GM19324 (cell line): ENCODE measurements at regions not wholly inside any gene's neighbourhood (a gene's known extent, or its start where the extent isn't known, plus 50 kb on each side); places are given as distances from the start of the nearest gene placed in this dataset.
"Not testable (repeated sequence)": the region's sequence is repeated elsewhere in the genome, so short reads cannot be mapped to it uniquely, and the experiment has no call there.

ENCODE experiments used
- ATAC-seq: cut with Tn5 transposase; IDR thresholded peaks from one replicate; pipeline ENCODE4 v1.9.1; 2021; ENCODE audit warnings: mild to moderate bottlenecking, moderate library complexity; ENCODE audit not compliant: unreplicated experiment, low FRiP score

- no peak for ATAC-seq
These were observed 554.4 kb downstream of the FBXO15 start for GRCh38 chr18:73593207-73593606.

DNA sequence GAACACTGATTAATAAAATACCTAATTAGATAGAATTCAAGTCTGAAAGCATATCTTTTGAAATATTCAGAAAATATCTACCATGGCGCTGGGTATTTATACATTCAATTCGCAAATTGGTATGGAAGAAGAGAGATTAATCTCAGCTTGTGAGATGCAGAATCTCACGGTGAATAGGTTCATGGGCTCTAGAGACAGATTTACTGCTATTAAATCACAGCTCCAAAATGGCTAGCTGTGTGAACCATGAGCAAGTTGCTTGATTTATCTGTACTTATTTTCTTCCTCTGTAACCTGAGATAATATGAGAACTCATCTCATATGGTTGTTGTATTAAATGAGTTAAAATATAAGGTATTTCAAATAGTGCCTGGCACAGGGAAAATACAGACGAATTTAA, 556.7 kb downstream of the FBXO15 start:
- no peak for ATAC-seq

DNA sequence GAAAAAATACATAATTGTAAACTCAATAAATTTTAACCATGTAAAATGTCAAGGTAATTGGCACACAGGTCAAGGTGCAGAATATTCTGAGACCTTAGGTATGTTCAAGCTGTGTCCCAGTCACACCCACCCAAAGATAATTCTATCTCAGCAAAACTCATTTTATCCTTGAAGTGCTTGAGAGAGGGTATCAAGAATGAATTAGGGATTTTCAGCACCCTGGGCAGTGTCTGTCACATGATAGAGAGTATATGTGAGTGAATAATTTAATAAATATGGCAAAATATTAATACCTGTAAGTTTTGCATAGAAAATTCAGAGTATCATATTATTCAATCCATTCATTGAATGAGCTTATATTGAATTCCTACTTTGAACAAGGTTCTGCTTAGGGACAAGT, 567.9 kb downstream of the FBXO15 start:
- ATAC-seq = no peak

DNA sequence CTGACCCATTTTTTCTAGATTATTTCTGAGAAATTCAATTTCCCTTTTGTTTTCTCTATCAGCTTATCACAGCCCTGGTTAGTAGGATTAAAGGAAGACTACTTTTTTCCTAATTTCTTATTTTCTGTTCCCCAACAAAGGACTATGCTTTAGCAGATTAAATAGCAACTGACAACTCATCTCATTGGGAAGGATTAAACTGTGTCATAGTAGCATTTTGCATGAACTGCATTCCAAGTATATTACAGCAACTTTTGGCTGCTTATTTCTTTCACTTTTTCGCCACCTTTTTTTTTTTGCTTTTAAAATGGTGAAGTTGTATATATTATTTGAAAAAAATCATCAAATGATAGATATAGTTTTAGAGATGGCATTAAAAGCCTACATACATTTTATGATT, 570.3 kb downstream of the FBXO15 start:
- ATAC-seq = no peak

DNA sequence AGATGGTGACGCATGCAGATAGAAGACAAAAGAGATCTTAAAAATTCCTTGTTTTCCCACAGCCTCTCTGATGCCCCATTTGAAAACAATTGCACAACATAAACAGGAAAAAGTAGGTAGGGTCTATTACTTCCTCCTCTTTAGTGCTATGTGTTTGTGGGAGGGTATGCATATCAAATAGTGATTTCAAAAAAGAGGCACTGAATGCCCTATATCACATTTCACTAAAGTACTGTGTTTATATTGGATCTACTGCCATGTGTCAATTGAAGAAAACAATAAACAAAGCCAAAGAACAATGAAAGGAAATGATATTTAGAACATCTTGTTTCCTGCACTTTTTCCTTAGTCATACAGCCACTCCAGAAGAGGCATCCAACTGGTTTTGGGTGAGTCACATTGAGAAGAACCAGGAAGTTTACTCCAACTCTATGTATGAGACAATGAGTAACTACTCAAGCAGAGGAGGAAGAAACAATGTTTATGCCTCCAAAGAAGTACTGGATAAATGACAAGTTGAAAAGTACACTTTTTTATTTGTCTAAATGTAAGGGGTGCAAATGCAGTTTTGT, 583.6 kb downstream of the FBXO15 start:
- ATAC-seq = no peak

GRCh38 chr18:73563345-73563744, 584.3 kb downstream of the FBXO15 start:
- no peak for ATAC-seq

GRCh38 chr18:73556904-73557303, 590.7 kb downstream of the FBXO15 start:
- ATAC-seq = no peak

DNA sequence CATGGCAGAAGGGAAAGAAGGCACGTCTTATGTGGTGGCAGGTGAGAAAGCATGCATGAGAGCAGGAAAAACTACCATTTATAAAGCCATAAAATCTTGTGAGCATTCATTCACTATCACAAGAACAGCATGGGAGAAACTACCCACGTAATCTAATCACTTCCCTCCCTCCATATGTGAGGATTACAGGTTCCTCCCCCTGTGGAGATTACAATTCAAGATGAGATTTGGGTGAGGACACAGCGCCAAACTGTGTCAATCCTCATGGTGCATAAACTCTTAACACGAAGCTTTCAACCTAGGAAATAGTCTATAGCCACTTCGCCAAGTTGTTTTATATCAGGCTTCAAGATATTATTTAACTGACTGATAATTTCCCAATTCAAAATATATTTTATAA, 595.5 kb downstream of the FBXO15 start:
- ATAC-seq = no peak

GRCh38 chr18:73551211-73551610, 596.4 kb downstream of the FBXO15 start:
- no peak for ATAC-seq

DNA sequence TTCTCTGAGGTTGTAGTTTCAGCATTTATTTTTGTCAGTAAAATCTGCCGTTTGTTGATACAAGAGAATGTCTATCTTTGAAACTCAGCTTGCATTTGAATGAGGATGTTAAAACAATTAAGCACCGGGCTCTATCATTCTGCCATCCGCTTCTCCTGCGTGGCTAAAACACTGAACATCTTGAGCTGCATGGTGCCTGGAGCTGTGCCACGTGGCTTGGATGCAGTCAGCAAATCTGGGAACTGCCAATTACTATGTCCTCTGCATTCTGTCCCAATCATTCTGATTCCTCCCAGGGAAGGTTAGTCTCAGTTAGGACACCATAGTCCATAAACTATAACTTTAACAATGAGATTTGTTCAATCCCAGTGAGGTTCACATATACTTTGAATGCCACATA, 598.4 kb downstream of the FBXO15 start:
- no peak for ATAC-seq

- ATAC-seq = no peak
These were observed 602.2 kb downstream of the FBXO15 start for GRCh38 chr18:73545472-73545871.

GRCh38 chr18:73544617-73545016, 603.0 kb downstream of the FBXO15 start:
- no peak for ATAC-seq

GRCh38 chr18:73544032-73544431, 603.6 kb downstream of the FBXO15 start:
- no peak for ATAC-seq

GRCh38 chr18:73535990-73536389, 611.6 kb downstream of the FBXO15 start:
- ATAC-seq = no peak

DNA sequence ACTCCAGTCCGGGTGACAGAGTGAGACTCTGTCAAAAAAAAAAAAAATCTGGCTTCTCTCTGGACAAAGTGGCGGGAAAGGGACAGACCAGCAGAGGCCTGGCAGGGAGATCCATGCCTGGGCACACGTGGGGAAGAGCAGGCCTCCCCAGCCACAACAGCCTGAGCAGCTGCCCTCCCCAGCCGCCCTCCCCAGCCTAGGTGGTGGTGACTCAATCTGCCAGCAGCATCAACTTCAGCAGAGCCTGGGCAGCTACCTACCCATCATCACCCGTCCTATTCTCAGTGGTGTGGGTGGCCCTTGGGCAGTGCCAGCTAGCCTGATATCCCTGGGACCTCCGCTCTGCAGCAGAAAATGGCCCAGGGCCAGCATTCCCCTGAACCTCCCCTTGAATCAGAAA, 612.4 kb downstream of the FBXO15 start:
- no peak for ATAC-seq

DNA sequence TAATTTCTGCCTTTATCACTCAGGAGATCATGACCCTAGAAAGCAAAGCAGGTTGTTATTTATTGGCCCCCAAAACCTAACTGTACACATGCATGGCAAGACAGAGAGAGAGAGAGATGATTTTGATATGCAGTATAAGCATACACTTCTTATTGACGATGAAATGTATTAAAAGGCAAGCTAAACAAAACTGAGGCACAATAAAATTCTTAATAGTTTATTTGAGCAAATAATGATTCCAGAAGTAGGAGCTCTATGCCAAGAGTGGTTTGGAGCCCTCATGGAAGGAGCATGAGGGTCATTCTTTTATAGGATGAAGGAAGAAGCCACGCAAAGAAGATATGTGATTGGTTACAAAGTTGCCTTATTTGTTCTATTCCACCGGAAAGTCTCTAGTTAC, 616.0 kb downstream of the FBXO15 start:
- ATAC-seq = no peak

DNA sequence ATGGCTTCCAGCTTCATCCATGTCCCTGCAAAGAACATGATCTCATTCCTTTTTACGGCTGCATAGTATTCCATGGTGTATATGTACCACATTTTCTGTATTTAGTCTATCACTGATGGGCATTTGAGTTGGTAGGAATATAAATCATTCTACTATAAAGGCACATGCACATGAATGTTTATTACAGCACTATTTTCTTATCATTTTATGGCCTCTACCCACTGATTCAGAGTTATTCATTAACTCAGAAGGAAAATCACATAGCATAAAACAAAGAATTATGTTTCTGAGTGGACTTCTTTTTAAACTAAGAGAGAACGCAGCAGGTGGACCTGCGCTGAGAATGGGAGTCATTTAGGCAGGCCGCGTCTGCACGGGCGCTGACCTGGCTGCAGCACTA, 619.6 kb downstream of the FBXO15 start:
- ATAC-seq = no peak

DNA sequence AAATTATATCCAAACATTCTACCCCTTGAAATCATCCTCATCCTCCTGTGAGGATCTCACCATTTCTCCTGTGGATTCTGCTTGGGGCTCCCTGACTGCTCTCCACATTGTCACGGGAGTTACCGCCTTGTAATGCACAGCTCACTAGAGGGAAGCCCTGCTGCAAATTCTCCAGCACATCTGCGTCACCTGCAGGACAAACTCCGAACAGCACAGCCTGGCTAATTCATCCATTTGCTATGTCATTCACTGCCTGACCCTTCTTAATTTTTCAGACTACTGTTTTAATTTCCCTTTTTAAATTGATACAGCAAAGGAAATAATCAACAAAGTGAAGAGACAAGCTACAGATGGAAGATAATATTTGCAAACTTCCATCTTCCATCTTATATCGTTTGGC, 627.4 kb downstream of the FBXO15 start:
- ATAC-seq = no peak

GRCh38 chr18:73516056-73516455, 631.6 kb downstream of the FBXO15 start:
- not testable (repeated sequence) for ATAC-seq

DNA sequence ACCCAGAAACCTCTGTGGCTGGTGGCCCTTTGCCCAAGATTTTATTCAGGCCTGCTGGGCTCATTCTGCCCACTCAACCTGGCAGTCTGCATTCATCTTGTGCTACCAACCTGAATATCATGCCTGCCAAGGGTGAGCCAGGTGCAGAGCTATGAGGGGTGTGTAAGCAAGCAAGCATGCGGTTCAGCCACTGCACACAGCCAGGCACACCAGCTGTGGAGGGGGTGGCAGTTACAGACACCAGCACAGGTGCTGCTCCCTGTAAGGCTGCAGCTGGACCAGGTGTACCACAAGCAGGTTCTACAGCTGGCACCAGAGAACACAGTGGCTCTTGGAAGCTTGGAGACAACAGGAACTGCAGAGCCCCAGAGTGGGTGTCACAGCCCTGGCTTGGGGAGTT, 633.2 kb downstream of the FBXO15 start:
- no peak for ATAC-seq

DNA sequence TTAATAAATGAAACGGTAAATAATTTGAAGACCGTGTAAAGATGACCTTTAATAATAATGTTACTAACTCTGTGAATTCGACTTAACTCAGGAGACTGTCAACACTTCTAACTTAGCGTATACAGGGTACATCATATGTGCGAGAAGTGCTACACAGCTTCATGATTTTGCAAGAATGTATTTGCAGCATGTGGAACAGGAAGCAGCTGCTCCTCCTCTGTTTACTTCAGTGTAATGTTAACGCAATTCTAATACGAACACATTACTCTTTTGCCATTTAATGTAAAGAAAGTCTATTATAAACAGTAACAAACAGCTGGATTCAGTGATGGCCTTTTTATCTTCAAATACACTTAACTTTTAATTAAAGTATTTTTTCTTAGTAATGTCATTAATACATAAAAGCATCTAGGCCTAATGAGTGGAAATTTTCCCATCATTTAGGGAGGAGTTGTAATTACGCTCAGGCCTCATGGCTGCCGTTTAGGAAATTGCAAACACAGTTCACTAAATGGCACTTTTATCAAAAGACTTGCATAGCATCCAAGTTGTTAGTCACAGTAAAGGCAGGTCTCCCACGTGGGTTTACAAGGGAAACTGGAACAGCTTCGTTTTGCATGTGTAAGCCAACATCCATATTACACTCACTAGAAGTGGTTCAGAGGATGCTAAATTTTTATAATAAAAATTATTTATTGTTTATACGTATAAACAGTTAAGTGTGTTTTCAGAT, 635.7 kb downstream of the FBXO15 start:
- no peak for ATAC-seq

GRCh38 chr18:73509460-73509859, 638.2 kb downstream of the FBXO15 start:
- no peak for ATAC-seq

GRCh38 chr18:73503326-73503725, 635.5 kb upstream of the NETO1 start:
- no peak for ATAC-seq
